ENCODE measurements at regions not wholly inside any gene's neighbourhood (a gene's known extent, or its start where the extent isn't known, plus 50 kb on each side); places are given as distances from the start of the nearest gene placed in this dataset.

- no peak for TF ChIP-seq CTCF (IDR thresholded peaks at IDR 0.05; ENCODE audit: borderline replicate concordance, extremely low read depth, low read length, poor library complexity, severe bottlenecking)
- TF ChIP-seq EZH2 (IDR thresholded peaks at IDR 0.05; ENCODE audit: borderline replicate concordance, low read depth, low read length, severe bottlenecking) = no peak
Observed at GRCh38 chrX:42619068-42619467, 158.9 kb downstream of the PPP1R2C start.
